ENCODE measurements at regions not wholly inside any gene's neighbourhood (a gene's known extent, or its start where the extent isn't known, plus 50 kb on each side); places are given as distances from the start of the nearest gene placed in this dataset.
"Not testable (repeated sequence)": the region's sequence is repeated elsewhere in the genome, so short reads cannot be mapped to it uniquely, and the experiment has no call there.

GRCh38 chr3:177795216-177795615, 597.9 kb upstream of the TBL1XR1 start:
- DNase-seq (ENCODE audit: extremely low read depth in 1 of 2, low read depth in 1 of 2): no peak

GRCh38 chr3:177795859-177796258, 598.6 kb upstream of the TBL1XR1 start:
- no peak for DNase-seq (ENCODE audit: extremely low read depth in 1 of 2, low read depth in 1 of 2)

GRCh38 chr3:177800147-177800546, 602.9 kb upstream of the TBL1XR1 start:
- not testable (repeated sequence) for DNase-seq (ENCODE audit: extremely low read depth in 1 of 2, low read depth in 1 of 2)

GRCh38 chr3:177800561-177800960, 603.3 kb upstream of the TBL1XR1 start:
- no peak for DNase-seq (ENCODE audit: extremely low read depth in 1 of 2, low read depth in 1 of 2)

- no peak for DNase-seq (ENCODE audit: extremely low read depth in 1 of 2, low read depth in 1 of 2)
Measured at GRCh38 chr3:177802151-177802900, 605.0 kb upstream of the TBL1XR1 start.

GRCh38 chr3:177803500-177803899, 606.2 kb upstream of the TBL1XR1 start:
- DNase-seq (ENCODE audit: extremely low read depth in 1 of 2, low read depth in 1 of 2): no peak

- DNase-seq (ENCODE audit: extremely low read depth in 1 of 2, low read depth in 1 of 2): no peak
Measured at GRCh38 chr3:177804032-177804431, 606.8 kb upstream of the TBL1XR1 start.

GRCh38 chr3:177804646-177805045, 607.4 kb upstream of the TBL1XR1 start:
- no peak for DNase-seq (ENCODE audit: extremely low read depth in 1 of 2, low read depth in 1 of 2)

GRCh38 chr3:177807150-177807875, 610.0 kb upstream of the TBL1XR1 start:
- DNase-seq (ENCODE audit: extremely low read depth in 1 of 2, low read depth in 1 of 2): no peak

- DNase-seq (ENCODE audit: extremely low read depth in 1 of 2, low read depth in 1 of 2): not testable (repeated sequence)
Measured at GRCh38 chr3:177808928-177809478, 611.7 kb upstream of the TBL1XR1 start.

- DNase-seq (ENCODE audit: extremely low read depth in 1 of 2, low read depth in 1 of 2): no peak
Measured at GRCh38 chr3:177810162-177810623, 612.9 kb upstream of the TBL1XR1 start.

- DNase-seq (ENCODE audit: extremely low read depth in 1 of 2, low read depth in 1 of 2): no peak
Measured at GRCh38 chr3:177811112-177811511, 613.8 kb upstream of the TBL1XR1 start.

- no peak for DNase-seq (ENCODE audit: extremely low read depth in 1 of 2, low read depth in 1 of 2)
Measured at GRCh38 chr3:177811835-177812234, 614.6 kb upstream of the TBL1XR1 start.

GRCh38 chr3:177812492-177812891, 615.2 kb upstream of the TBL1XR1 start:
- DNase-seq (ENCODE audit: extremely low read depth in 1 of 2, low read depth in 1 of 2): no peak

GRCh38 chr3:177813322-177813721, 616.0 kb upstream of the TBL1XR1 start:
- no peak for DNase-seq (ENCODE audit: extremely low read depth in 1 of 2, low read depth in 1 of 2)

GRCh38 chr3:177816667-177817208, 619.5 kb upstream of the TBL1XR1 start:
- DNase-seq (ENCODE audit: extremely low read depth in 1 of 2, low read depth in 1 of 2): no peak

GRCh38 chr3:177817751-177818150, 620.5 kb upstream of the TBL1XR1 start:
- no peak for DNase-seq (ENCODE audit: extremely low read depth in 1 of 2, low read depth in 1 of 2)

GRCh38 chr3:177818712-177819240, 621.5 kb upstream of the TBL1XR1 start:
- no peak for DNase-seq (ENCODE audit: extremely low read depth in 1 of 2, low read depth in 1 of 2)

GRCh38 chr3:177820683-177821316, 623.5 kb upstream of the TBL1XR1 start:
- no peak for DNase-seq (ENCODE audit: extremely low read depth in 1 of 2, low read depth in 1 of 2)

GRCh38 chr3:177822681-177823096, 625.4 kb upstream of the TBL1XR1 start:
- no peak for DNase-seq (ENCODE audit: extremely low read depth in 1 of 2, low read depth in 1 of 2)

GRCh38 chr3:177823701-177824189, 626.5 kb upstream of the TBL1XR1 start:
- no peak for DNase-seq (ENCODE audit: extremely low read depth in 1 of 2, low read depth in 1 of 2)
